ENCODE measurements at regions not wholly inside any gene's neighbourhood (a gene's known extent, or its start where the extent isn't known, plus 50 kb on each side); places are given as distances from the start of the nearest gene placed in this dataset.
"Not testable (repeated sequence)": the region's sequence is repeated elsewhere in the genome, so short reads cannot be mapped to it uniquely, and the experiment has no call there.

DNA sequence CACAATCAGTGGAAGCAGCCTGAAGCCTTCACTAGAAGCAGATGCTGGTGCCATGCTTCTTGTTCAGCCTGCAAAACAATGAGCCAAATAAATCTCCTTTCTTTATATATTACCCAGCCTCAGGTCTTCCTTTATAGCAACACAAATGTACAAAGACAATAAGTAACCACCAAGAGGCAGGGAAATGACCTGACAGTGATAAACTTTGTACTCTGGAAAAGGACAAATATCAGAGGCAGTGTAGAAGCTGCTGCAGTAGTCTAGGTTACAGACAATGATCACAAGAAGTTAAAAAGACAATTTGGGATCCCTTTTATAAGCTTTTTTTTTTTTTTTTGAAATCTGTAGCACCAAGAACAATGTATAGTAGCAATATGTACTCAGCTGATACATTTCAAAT is 760.3 kb downstream of the TTLL7 start:
- TF ChIP-seq, protein P1, sequence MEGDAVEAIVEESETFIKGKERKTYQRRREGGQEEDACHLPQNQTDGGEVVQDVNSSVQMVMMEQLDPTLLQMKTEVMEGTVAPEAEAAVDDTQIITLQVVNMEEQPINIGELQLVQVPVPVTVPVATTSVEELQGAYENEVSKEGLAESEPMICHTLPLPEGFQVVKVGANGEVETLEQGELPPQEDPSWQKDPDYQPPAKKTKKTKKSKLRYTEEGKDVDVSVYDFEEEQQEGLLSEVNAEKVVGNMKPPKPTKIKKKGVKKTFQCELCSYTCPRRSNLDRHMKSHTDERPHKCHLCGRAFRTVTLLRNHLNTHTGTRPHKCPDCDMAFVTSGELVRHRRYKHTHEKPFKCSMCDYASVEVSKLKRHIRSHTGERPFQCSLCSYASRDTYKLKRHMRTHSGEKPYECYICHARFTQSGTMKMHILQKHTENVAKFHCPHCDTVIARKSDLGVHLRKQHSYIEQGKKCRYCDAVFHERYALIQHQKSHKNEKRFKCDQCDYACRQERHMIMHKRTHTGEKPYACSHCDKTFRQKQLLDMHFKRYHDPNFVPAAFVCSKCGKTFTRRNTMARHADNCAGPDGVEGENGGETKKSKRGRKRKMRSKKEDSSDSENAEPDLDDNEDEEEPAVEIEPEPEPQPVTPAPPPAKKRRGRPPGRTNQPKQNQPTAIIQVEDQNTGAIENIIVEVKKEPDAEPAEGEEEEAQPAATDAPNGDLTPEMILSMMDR (IDR thresholded peaks at IDR 0.05; ENCODE audit: low read depth, low read length) = not testable (repeated sequence)
- TF ChIP-seq POLR2A (IDR thresholded peaks at IDR 0.05; ENCODE audit: extremely low read depth, insufficient read length) = not testable (repeated sequence)

Measured in NB4 (cell line).